ENCODE measurements at regions not wholly inside any gene's neighbourhood (a gene's known extent, or its start where the extent isn't known, plus 50 kb on each side); places are given as distances from the start of the nearest gene placed in this dataset.

DNA sequence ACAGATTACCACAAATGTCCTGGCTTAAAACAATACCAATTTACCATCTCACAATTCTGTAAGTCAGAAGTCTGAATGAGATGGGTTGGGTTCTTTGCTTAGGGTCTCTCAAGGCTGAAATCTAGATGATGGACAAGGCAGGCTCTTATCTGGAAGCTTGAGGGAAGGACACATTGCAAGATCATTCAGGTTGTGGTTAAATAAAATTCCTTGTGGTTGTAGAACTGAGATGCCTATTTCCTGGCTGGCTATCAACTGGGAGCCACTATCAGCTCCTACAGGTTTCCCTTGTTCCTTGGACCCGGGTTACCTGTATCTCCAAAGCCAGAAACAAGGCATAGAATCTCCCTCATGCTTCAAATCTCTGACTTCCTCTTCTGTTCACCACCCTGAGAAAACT lies 148.4 kb downstream of the MDFIC start:
- no peaks in the 10 kb centered on the region for H3K9me2 ChIP-seq (ENCODE audit: low read depth, low read length)
- H3K27me3 ChIP-seq (ENCODE audit: insufficient read depth, low read length), result no peaks in the 10 kb centered on the region
- TF ChIP-seq EZH2 (IDR thresholded peaks at IDR 0.05; ENCODE audit: borderline replicate concordance, low read length), result no peak
- TF ChIP-seq, protein P1, sequence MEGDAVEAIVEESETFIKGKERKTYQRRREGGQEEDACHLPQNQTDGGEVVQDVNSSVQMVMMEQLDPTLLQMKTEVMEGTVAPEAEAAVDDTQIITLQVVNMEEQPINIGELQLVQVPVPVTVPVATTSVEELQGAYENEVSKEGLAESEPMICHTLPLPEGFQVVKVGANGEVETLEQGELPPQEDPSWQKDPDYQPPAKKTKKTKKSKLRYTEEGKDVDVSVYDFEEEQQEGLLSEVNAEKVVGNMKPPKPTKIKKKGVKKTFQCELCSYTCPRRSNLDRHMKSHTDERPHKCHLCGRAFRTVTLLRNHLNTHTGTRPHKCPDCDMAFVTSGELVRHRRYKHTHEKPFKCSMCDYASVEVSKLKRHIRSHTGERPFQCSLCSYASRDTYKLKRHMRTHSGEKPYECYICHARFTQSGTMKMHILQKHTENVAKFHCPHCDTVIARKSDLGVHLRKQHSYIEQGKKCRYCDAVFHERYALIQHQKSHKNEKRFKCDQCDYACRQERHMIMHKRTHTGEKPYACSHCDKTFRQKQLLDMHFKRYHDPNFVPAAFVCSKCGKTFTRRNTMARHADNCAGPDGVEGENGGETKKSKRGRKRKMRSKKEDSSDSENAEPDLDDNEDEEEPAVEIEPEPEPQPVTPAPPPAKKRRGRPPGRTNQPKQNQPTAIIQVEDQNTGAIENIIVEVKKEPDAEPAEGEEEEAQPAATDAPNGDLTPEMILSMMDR (IDR thresholded peaks at IDR 0.05; ENCODE audit: low read length), result no peak
- no peak overlapping the region for H3K27ac ChIP-seq (ENCODE audit: low read depth, low read length, poor library complexity, severe bottlenecking)
- no peaks in the 10 kb centered on the region for H3K9me3 ChIP-seq (ENCODE audit: low read length)
- H2AFZ ChIP-seq (ENCODE audit: low read length), result no peak overlapping the region
- H3K79me2 ChIP-seq (ENCODE audit: insufficient read depth, low read length), result no peaks in the 10 kb centered on the region
- no peak overlapping the region for H3K4me2 ChIP-seq (ENCODE audit: low read length)
- H3K9ac ChIP-seq (ENCODE audit: low read length), result no peak overlapping the region
- H3K4me1 ChIP-seq (ENCODE audit: insufficient read depth, low read length, severe bottlenecking), result no peaks in the 10 kb centered on the region
- H3K4me3 ChIP-seq (ENCODE audit: low read depth, low read length, poor library complexity, severe bottlenecking), result no peak overlapping the region
- H3F3A ChIP-seq (ENCODE audit: insufficient read depth, low read length), result no peaks in the 10 kb centered on the region
- H4K20me1 ChIP-seq (ENCODE audit: insufficient read depth, low read length), result no peaks in the 10 kb centered on the region
- no peaks in the 10 kb centered on the region for H3K36me3 ChIP-seq (ENCODE audit: insufficient read depth, low read length)

All from OCI-LY1 (cell line).